GM23338 (cell line): ENCODE measurements at regions not wholly inside any gene's neighbourhood (a gene's known extent, or its start where the extent isn't known, plus 50 kb on each side); places are given as distances from the start of the nearest gene placed in this dataset.

ENCODE experiments used
- ATAC-seq: fragments of 200-7000 bp; cut with Tn5 transposase; 3 replicates; pipeline ENCODE4 v1.9.1; 2020
- DNase-seq: peaks from one replicate; pipeline ENCODE4 v3.0.0-alpha.2; 2015; ENCODE audit warnings: low spot score
- H2AFZ ChIP-seq: fragments of 200-600 bp; sonication (generic); 2 replicates; pipeline ENCODE4 v1.8.0; 2016; ENCODE audit warnings: antibody characterized with exemption, mild to moderate bottlenecking, moderate library complexity
- H3F3A ChIP-seq: fragments of 200-600 bp; sonication (generic); replicated peaks from 2 replicates; pipeline ENCODE4 v1.8.0; 2017; ENCODE audit warnings: antibody characterized with exemption, mixed run types, low read depth
- H3K27ac ChIP-seq: fragments of 200-600 bp; sonication (generic); 2 replicates; pipeline ENCODE4 v1.6.1; 2016; ENCODE audit warnings: low read depth
- H3K27me3 ChIP-seq: fragments of 200-600 bp; sonication (generic); 2 replicates; pipeline ENCODE4 v1.8.0; 2016; ENCODE audit warnings: mild to moderate bottlenecking, mixed run types, moderate library complexity; ENCODE audit not compliant: insufficient read depth
- H3K36me3 ChIP-seq: fragments of 200-600 bp; sonication (generic); 2 replicates; pipeline ENCODE4 v1.8.0; 2016; ENCODE audit warnings: mild to moderate bottlenecking; ENCODE audit not compliant: insufficient read depth
- H3K4me1 ChIP-seq: fragments of 200-600 bp; sonication (generic); 2 replicates; pipeline ENCODE4 v1.8.0; 2016; ENCODE audit warnings: mild to moderate bottlenecking, moderate library complexity; ENCODE audit not compliant: insufficient read depth
- H3K4me2 ChIP-seq: fragments of 200-600 bp; sonication (generic); 2 replicates; pipeline ENCODE4 v1.7.1; 2017; ENCODE audit warnings: mixed run types
- H3K4me3 ChIP-seq: fragments of 200-600 bp; sonication (generic); 2 replicates; pipeline ENCODE4 v1.6.1; 2016; ENCODE audit warnings: mixed run types
- H3K79me2 ChIP-seq: fragments of 200-600 bp; sonication (generic); replicated peaks from 2 replicates; pipeline ENCODE4 v1.8.0; 2017; ENCODE audit warnings: mild to moderate bottlenecking; ENCODE audit not compliant: insufficient read depth
- H3K9me2 ChIP-seq: fragments of 200-600 bp; sonication (generic); 2 replicates; pipeline ENCODE4 v1.8.0; 2017; ENCODE audit not compliant: insufficient read depth
- H4K20me1 ChIP-seq: fragments of 200-600 bp; sonication (generic); replicated peaks from 2 replicates; pipeline ENCODE4 v1.8.0; 2017; ENCODE audit warnings: mild to moderate bottlenecking; ENCODE audit not compliant: insufficient read depth
- H3K27ac Mint-ChIP-seq: 2 replicates; pipeline ENCODE4 v1.8.0; 2020; ENCODE audit warnings: inconsistent platforms, mild to moderate bottlenecking, moderate library complexity, mixed read lengths
- H3K27me3 Mint-ChIP-seq: 3 replicates; pipeline ENCODE4 v1.8.0; 2022; ENCODE audit warnings: low read depth, mild to moderate bottlenecking, moderate library complexity, mixed read lengths, inconsistent platforms; ENCODE audit not compliant: insufficient read depth, poor library complexity
- H3K36me3 Mint-ChIP-seq: 3 replicates; pipeline ENCODE4 v1.8.0; 2021; ENCODE audit warnings: low read depth, mild to moderate bottlenecking, inconsistent platforms, moderate library complexity, mixed read lengths
- H3K4me1 Mint-ChIP-seq: 3 replicates; pipeline ENCODE4 v1.8.0; 2020; ENCODE audit warnings: mild to moderate bottlenecking, inconsistent platforms, mixed read lengths
- H3K4me3 Mint-ChIP-seq: 3 replicates; pipeline ENCODE4 v1.8.0; 2021; ENCODE audit warnings: moderate library complexity, mild to moderate bottlenecking, inconsistent platforms, mixed read lengths
- H3K9me3 Mint-ChIP-seq: 3 replicates; pipeline ENCODE4 v1.8.0; 2020; ENCODE audit warnings: moderate library complexity, mild to moderate bottlenecking, inconsistent platforms, mixed read lengths
- CREB1 ChIP-seq: fragments of 250-450 bp; sonication (Bioruptor Pico); IDR thresholded peaks from 2 replicates; pipeline ENCODE4 v1.5.0; 2020; ENCODE audit warnings: low read depth, mild to moderate bottlenecking, moderate library complexity
- ETS1 ChIP-seq: IDR thresholded peaks from 2 replicates; pipeline ENCODE4 v1.6.1; 2016; ENCODE audit warnings: antibody characterized with exemption
- EZH2 ChIP-seq: fragments of 200-600 bp; sonication (generic); IDR thresholded peaks from one replicate; pipeline ENCODE4 v1.8.0; 2017; ENCODE audit warnings: antibody characterized with exemption, mild to moderate bottlenecking, low read depth; ENCODE audit not compliant: unreplicated experiment
- EZH2phosphoT487 ChIP-seq: fragments of 200-600 bp; sonication (generic); IDR thresholded peaks from one replicate; pipeline ENCODE4 v1.8.1; 2018; ENCODE audit warnings: antibody characterized with exemption; ENCODE audit not compliant: unreplicated experiment
- JUNB ChIP-seq: IDR thresholded peaks from one replicate; pipeline ENCODE4 v1.6.1; 2016; ENCODE audit warnings: antibody characterized with exemption; ENCODE audit not compliant: unreplicated experiment
- NANOG ChIP-seq: IDR thresholded peaks from 2 replicates; pipeline ENCODE4 v1.6.1; 2016; ENCODE audit warnings: antibody characterized with exemption, borderline replicate concordance
- POLR2AphosphoS5 ChIP-seq: IDR thresholded peaks from 2 replicates; pipeline ENCODE4 v1.6.1; 2016; ENCODE audit warnings: antibody characterized with exemption, low read depth
- STAT1 ChIP-seq: IDR thresholded peaks from one replicate; pipeline ENCODE4 v1.6.1; 2016; ENCODE audit warnings: antibody characterized with exemption; ENCODE audit not compliant: unreplicated experiment
- ZNF114 ChIP-seq: fragments of 250-450 bp; sonication (Bioruptor Pico); IDR thresholded peaks from 2 replicates; pipeline ENCODE4 v1.5.0; 2020; ENCODE audit warnings: mild to moderate bottlenecking, moderate library complexity
- ZNF331 ChIP-seq: fragments of 250-450 bp; sonication (Bioruptor Pico); IDR thresholded peaks from 2 replicates; pipeline ENCODE4 v1.5.0; 2020; ENCODE audit warnings: low read depth, mild to moderate bottlenecking, moderate library complexity
- ZNF462 ChIP-seq: fragments of 250-450 bp; sonication (Bioruptor Pico); IDR thresholded peaks from 2 replicates; pipeline ENCODE4 v1.5.0; 2020; ENCODE audit warnings: mild to moderate bottlenecking, moderate library complexity

- no peak for TF ChIP-seq ZNF462 (CRISPR knock-in tag)
- TF ChIP-seq ETS1: no peak
- TF ChIP-seq CREB1 (CRISPR knock-in tag): no peak
These were observed 238.2 kb upstream of the PROX1 start (continued) for GRCh38 chr1:213749558-213749957.

- H3K4me2 ChIP-seq: no peak overlapping the region
- Mint-ChIP-seq H3K27me3 (no peaks in the 10 kb centered on the region), H3K4me1 (no peaks in the 10 kb centered on the region), H3K9me3 (no peaks in the 10 kb centered on the region; the same call in 2 of the 3 replicates), H3K36me3 (no peaks in the 10 kb centered on the region), H3K27ac (no peak overlapping the region), H3K4me3 (no peak overlapping the region)
- H3K27me3 ChIP-seq: no peaks in the 10 kb centered on the region
- H3K4me1 ChIP-seq: no peaks in the 10 kb centered on the region
- H3K36me3 ChIP-seq: no peaks in the 10 kb centered on the region
- TF ChIP-seq POLR2AphosphoS5 (no peak), CREB1 (CRISPR knock-in tag) (no peak), ETS1 (no peak), NANOG (no peak), ZNF331 (CRISPR knock-in tag) (no peak), EZH2 (no peak), ZNF114 (CRISPR knock-in tag) (no peak), JUNB (no peak), STAT1 (no peak), EZH2phosphoT487 (no peak)
- DNase-seq: no peak
- no peak for ATAC-seq
- no peaks in the 10 kb centered on the region for H3K79me2 ChIP-seq
- no peak overlapping the region for H3K27ac ChIP-seq
- H3K9me2 ChIP-seq: peaks cover 13% of the 10 kb centered on the region
- no peak overlapping the region for H3K4me3 ChIP-seq
- H3F3A ChIP-seq: no peaks in the 10 kb centered on the region
- H2AFZ ChIP-seq: no peak overlapping the region
- H4K20me1 ChIP-seq: no peaks in the 10 kb centered on the region
These were observed 237.3 kb upstream of the PROX1 start for GRCh38 chr1:213750231-213751063.
